Hepatocyte (in vitro differentiated cells): ENCODE measurements at regions not wholly inside any gene's neighbourhood (a gene's known extent, or its start where the extent isn't known, plus 50 kb on each side); places are given as distances from the start of the nearest gene placed in this dataset.

Experiments
- EZH2 ChIP-seq: fragments of 200-600 bp; sonication (generic); IDR thresholded peaks from 2 replicates; pipeline ENCODE4 v1.6.1; 2016; ENCODE audit warnings: antibody characterized with exemption, mild to moderate bottlenecking, borderline replicate concordance
- TF ChIP-seq, protein P1 (sequence below): fragments of 200-600 bp; sonication (generic); IDR thresholded peaks from 2 replicates; pipeline ENCODE4 v1.5.1; 2016; ENCODE audit warnings: antibody characterized with exemption, mild to moderate bottlenecking; ENCODE audit not compliant: poor library complexity

DNA sequence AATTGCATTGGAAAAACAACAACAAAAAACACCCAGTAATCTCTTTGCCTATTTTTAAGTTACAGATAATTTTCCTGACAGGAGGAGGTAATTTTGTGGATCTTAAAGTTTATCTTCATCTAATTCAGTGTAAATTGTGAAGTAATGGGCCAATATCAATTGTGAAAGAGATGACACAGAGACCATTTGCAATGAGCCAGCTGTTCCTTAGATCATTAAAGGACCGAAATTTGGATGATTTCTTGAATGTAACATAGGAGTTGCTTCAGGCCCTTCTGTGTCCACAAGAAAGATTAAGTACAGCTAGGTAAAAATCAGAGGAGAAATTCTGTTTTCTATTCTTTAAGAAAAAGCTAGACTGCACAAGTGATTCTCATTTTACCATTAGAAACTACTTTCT lies 718.5 kb upstream of the ANO3 start:
- TF ChIP-seq EZH2 = no peak
- TF ChIP-seq, protein P1, sequence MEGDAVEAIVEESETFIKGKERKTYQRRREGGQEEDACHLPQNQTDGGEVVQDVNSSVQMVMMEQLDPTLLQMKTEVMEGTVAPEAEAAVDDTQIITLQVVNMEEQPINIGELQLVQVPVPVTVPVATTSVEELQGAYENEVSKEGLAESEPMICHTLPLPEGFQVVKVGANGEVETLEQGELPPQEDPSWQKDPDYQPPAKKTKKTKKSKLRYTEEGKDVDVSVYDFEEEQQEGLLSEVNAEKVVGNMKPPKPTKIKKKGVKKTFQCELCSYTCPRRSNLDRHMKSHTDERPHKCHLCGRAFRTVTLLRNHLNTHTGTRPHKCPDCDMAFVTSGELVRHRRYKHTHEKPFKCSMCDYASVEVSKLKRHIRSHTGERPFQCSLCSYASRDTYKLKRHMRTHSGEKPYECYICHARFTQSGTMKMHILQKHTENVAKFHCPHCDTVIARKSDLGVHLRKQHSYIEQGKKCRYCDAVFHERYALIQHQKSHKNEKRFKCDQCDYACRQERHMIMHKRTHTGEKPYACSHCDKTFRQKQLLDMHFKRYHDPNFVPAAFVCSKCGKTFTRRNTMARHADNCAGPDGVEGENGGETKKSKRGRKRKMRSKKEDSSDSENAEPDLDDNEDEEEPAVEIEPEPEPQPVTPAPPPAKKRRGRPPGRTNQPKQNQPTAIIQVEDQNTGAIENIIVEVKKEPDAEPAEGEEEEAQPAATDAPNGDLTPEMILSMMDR = no peak
